ENCODE measurements at regions not wholly inside any gene's neighbourhood (a gene's known extent, or its start where the extent isn't known, plus 50 kb on each side); places are given as distances from the start of the nearest gene placed in this dataset.
"Not testable (repeated sequence)": the region's sequence is repeated elsewhere in the genome, so short reads cannot be mapped to it uniquely, and the experiment has no call there.

DNA sequence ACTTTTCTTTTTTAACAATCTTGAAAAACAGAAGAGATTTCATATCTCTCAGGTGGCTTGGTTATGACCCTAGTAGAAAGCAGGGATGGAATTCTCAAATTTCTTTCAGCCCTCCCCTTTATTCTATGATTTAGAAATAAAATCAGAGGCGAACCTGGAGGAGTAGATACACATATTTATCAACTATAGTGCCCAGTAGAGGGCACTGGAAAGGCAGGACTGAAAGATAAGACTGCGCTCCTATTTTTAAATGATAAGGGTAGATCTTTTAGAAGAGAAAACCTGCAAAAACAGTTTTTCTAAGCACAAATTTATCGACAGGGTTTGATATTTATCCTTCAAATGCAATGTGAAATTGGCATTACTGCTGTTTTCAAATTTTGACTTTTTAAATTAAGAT lies 1296.6 kb downstream of the EPHA7 start:
- no peak for DNase-seq

DNA sequence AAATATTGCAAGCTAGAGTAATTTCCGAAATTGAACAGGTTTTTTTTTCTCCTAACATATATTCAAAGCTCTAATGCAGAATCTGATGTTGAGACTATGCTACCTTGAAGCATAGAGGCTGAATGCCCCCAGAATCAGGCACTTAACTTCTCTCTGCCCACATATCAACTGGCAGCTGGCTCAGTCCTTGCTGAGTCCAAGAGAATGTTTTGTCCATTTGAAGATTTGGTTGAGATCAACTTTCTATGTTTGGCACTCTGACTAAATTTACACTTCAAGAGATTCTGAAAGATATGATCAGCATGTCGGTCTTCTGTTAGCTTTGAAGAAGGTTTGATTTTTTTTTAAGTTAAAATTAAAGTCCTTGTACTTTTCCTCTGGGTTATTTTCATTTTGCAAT lies 1298.1 kb downstream of the EPHA7 start:
- no peak for DNase-seq

DNA sequence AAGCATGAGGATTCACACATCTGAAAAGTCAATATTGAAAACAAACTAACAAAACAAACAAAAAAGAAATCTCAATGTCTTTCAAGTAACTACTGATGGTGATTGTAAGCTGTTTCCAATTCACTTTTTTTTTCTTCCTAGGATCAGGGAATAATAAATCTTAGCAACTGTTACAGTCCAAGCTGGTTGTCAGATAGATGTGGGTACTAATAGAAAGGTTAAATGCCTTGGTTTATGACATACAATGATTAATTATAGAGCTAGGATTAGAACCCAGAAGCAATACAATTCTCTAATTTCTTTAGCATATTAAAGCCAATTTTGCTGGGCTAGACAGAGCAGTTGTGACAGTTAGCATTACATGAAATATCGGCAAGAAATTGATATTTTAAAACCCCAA lies 1301.6 kb downstream of the EPHA7 start:
- no peak for DNase-seq

GRCh38 chr6:92114797-92115196 lies 1304.6 kb downstream of the EPHA7 start:
- DNase-seq: no peak

DNA sequence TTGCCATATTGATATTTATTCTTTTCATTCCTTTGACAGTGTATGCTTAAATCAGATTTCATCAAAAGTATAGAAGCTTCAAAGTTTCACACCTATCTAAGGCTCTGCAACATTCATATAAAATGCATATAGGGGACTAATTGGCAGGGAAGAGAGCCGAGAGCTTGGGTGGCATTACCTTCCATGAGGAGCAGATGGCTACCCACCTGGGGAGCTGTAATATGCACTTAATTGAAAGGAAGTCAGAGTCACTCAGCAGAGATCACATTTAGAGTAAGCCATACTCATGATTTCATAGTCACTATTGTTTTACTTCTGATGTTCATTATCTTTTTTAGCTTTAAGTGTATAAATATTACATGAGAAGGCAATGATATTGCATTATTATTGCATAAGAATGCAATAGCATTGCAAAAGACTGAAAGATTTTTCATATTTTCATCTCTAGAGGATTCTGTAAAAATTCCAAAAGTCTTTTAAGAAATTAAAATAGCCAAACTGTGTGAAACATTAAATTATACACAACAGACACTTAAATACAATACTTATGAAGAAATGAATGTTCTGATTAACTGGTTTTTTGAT lies 1305.2 kb downstream of the EPHA7 start:
- DNase-seq: no peak

GRCh38 chr6:92111386-92111785 lies 1308.0 kb downstream of the EPHA7 start:
- no peak for DNase-seq

GRCh38 chr6:92110403-92110802 lies 1309.0 kb downstream of the EPHA7 start:
- DNase-seq: no peak

DNA sequence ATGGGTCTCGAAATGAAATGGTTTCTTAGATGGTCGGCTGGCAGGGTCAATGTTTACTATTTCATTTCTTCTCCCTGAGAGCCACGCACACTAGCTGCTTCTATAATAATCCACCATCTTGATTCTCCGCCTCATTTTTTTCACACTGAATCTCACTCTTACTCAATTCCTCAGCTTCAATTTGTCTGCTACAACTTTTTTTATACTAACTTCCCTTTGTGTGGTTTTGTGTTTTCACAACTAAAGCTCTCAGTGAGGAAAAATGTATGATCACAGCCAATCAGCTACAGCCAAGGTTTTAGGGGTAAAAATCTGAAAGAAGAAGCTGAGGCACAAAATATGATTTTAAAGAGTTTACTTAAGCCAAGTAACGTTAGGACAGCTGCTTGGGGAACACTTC lies 1309.4 kb downstream of the EPHA7 start:
- no peak for DNase-seq

DNA sequence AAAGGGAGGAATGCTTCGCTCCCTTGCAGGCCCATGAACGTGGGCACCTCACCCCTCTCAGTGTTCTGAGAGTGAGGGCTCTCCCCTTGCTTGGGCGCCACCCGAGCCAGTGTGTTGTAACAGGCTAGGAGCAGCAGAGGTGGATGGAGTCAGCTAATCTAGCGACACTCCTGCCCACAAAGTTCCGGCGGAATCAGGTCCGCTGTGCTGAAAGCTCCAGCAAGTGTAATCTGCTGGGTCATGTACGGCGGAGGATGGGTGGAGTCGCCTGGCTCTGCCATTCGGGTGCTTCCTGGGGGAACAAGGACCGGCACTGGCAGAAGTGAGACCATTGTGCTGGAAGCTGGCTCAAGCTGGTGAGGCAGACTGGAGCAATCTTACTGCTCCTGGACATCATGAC lies 1310.1 kb downstream of the EPHA7 start:
- no peak for DNase-seq

- DNase-seq: no peak
Observed at GRCh38 chr6:92086750-92087149, 1332.6 kb downstream of the EPHA7 start.

- not testable (repeated sequence) for DNase-seq
Observed at GRCh38 chr6:92083914-92084313, 1335.4 kb downstream of the EPHA7 start.

GRCh38 chr6:92072387-92072786 lies 1347.0 kb downstream of the EPHA7 start:
- DNase-seq: no peak

DNA sequence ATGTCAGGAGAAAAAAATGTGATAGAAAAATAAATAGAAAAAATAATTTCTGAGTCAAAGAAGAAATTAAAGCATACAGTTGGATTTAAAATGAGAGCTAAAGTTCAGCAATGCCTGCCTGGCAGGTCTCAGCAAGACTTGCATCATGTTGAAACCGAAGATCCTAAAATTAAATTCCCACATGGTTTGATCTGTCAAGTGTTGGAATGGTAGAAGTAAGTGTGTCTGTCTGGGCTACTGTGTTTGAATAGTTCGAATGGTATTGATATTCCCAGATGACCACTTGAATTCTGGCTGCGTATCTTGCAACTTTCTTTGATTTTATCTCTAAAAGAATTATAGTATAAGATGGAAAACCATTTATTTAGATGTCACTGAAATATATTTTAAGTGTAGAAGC lies 1349.6 kb downstream of the EPHA7 start:
- DNase-seq: no peak

GRCh38 chr6:92052513-92052912 lies 1366.8 kb downstream of the EPHA7 start:
- DNase-seq: no peak

DNA sequence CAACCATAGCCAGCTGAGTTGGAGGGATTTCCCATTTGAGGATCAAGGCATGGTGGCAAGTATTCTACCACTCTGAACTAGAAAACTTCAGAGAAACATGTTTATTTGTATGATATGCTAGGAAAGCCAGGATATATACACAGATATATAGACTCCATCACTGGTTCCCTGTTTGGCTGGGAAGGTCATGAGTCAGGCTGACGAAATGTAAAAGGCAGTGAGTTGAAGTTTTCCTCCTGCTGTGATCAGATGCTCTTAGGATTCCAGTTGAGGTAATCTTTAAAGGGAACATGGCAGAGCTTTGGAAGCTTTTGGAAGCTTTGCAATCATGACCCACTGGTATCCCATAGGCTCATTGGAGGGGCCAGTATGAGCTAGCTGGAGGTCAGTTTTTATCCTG lies 1369.1 kb downstream of the EPHA7 start:
- no peak for DNase-seq

DNA sequence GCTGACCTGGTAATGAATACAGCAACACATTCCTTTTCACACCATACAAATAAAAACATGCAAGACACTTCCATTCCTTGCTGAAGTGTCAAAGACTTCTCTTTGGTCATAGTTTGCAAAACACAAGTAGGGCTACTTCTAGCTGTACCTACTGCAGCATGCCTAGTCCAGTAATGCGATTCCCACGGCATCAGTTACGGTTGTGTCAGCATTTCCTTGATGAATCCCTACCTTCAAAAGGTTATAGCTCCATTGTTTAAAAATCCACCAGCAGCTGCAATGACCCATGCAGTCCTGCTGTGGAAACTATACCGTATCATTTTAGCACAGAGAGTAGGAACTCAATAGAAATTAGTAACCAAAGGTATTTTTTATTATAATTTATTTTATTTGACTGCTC lies 1371.5 kb downstream of the EPHA7 start:
- DNase-seq: no peak

- DNase-seq: no peak
Observed at GRCh38 chr6:92047152-92047850, 1372.1 kb downstream of the EPHA7 start.

DNA sequence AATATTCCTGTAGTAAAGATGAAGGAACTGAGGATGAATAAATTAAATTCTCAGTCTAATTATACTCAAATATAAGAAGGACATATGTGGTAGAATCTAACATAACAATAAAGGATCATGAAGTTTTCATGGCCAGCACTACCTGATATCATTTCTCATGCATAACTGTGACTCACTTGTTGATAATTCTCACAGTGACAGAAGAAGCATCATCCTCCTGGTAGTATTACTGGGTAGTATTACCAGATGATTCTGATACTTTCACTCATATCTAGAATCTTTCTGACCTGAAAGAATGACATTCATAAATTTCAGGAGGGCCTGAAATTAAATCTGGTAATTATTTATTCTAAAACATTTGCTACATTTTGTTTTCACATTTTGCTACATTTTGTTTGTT lies 1375.0 kb downstream of the EPHA7 start:
- no peak for DNase-seq

- no peak for DNase-seq
Observed at GRCh38 chr6:92043777-92044176, 1375.6 kb downstream of the EPHA7 start.

- no peak for DNase-seq
Observed at GRCh38 chr6:92026878-92027277, 1392.5 kb downstream of the EPHA7 start.

DNA sequence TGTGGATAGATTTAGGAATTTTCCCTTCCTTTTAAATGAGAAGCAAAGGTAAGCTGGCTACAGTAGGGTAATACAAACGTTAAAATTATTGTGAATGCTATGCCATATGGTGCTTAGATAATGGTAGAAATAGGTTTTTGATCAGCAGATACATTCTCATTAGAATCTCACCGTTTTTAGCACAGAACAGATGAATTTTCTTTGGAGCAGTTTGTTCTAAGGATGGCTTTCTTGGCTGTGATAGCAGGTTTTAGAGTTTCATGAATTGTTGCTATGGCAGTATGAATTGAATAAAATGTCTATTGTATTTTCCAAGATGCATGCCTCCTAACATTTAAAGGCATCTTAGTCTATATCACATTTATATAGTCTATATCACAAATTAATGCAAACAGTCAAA lies 1394.5 kb downstream of the EPHA7 start:
- no peak for DNase-seq

- DNase-seq: no peak
Observed at GRCh38 chr6:92024110-92024509, 1395.2 kb downstream of the EPHA7 start.

GRCh38 chr6:92023410-92023966 lies 1395.9 kb downstream of the EPHA7 start:
- no peak for DNase-seq

DNA sequence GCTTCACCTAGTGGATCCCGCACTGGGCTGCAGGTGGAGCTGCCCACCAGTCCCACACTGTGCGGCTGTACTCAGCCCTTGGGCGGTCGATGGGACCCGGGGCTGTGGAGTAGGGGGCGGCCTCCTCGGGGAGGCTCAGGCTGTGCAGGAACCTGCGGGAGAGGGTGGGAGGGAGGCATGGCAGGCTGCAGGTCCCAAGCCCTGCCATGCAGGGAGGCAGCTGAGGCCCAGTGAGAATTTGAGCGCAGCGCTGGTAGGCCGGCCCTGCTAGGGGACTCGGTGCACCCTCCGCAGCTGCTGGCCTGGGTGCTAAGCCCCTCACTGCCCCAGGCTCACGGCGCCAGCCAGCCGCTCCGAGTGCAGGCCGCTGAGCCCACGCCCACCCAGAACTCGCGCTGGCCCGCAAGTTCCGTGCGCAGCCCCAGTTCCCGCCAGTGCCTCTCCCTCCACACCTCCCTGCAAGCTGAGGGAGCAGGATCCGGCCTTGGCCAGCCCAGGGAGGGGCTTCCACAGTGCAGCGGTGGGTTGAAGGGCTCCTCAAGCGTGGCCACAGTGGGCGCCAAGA lies 1407.6 kb downstream of the EPHA7 start:
- no peak for DNase-seq

All from activated effector memory CD4-positive, alpha-beta T cell treated with anti-CD3 and anti-CD28 coated beads, Interleukin-2, amount 50 U/mL, for 16 hours (primary cell).